ACC112 (cell line): ENCODE measurements at regions not wholly inside any gene's neighbourhood (a gene's known extent, or its start where the extent isn't known, plus 50 kb on each side); places are given as distances from the start of the nearest gene placed in this dataset.

Experiments
- H2AFZ ChIP-seq: fragments of 200-600 bp; sonication (generic); one replicate; pipeline ENCODE4 v1.6.0; 2017; ENCODE audit warnings: antibody characterized with exemption, low read length; ENCODE audit not compliant: unreplicated experiment
- H3K27ac ChIP-seq: fragments of 200-600 bp; sonication (generic); 2 replicates; pipeline ENCODE4 v1.5.1; 2014; ENCODE audit warnings: low read depth, mild to moderate bottlenecking, antibody characterized with exemption, low read length, moderate library complexity
- H3K27me3 ChIP-seq: fragments of 200-600 bp; sonication (generic); 2 replicates; pipeline ENCODE4 v1.6.1; 2014; ENCODE audit warnings: mild to moderate bottlenecking, antibody characterized with exemption, low read length, moderate library complexity, mixed read lengths; ENCODE audit not compliant: insufficient read depth
- H3K36me3 ChIP-seq: fragments of 200-600 bp; sonication (generic); 2 replicates; pipeline ENCODE4 v1.6.1; 2016; ENCODE audit warnings: mild to moderate bottlenecking, antibody characterized with exemption, low read length, moderate library complexity, mixed read lengths; ENCODE audit not compliant: insufficient read depth
- H3K4me1 ChIP-seq: fragments of 200-600 bp; sonication (generic); one replicate; pipeline ENCODE4 v1.6.1; 2016; ENCODE audit warnings: low read length, mixed read lengths; ENCODE audit not compliant: insufficient read depth, unreplicated experiment, control insufficient read depth
- H3K4me3 ChIP-seq: fragments of 200-600 bp; sonication (generic); 2 replicates; pipeline ENCODE4 v1.5.1; 2014; ENCODE audit warnings: mild to moderate bottlenecking, low read depth, low read length
- H3K79me2 ChIP-seq: fragments of 200-600 bp; sonication (generic); one replicate; pipeline ENCODE4 v1.6.0; 2016; ENCODE audit warnings: low read length; ENCODE audit not compliant: control insufficient read depth, unreplicated experiment, insufficient read depth

- Histone ChIP-seq H3K27me3 (peaks cover 13% of the 10 kb centered on the region), H3K4me3 (no peak overlapping the region), H3K36me3 (no peaks in the 10 kb centered on the region), H2AFZ (no peak overlapping the region), H3K79me2 (no peaks in the 10 kb centered on the region), H3K4me1 (no peaks in the 10 kb centered on the region), H3K27ac (no peak overlapping the region)
These were observed 245.1 kb downstream of the FOXA2 start for GRCh38 chr20:22339091-22339881.

- no peak overlapping the region for H2AFZ ChIP-seq
These were observed 246.1 kb downstream of the FOXA2 start for GRCh38 chr20:22338140-22338708.

GRCh38 chr20:22335210-22335609, 249.2 kb downstream of the FOXA2 start:
- H3K27me3 ChIP-seq: peaks cover 24% of the 10 kb centered on the region
- H3K27ac ChIP-seq: no peak overlapping the region
- H3K4me1 ChIP-seq: no peaks in the 10 kb centered on the region
- H3K36me3 ChIP-seq: no peaks in the 10 kb centered on the region
- no peaks in the 10 kb centered on the region for H3K79me2 ChIP-seq
- H2AFZ ChIP-seq: no peak overlapping the region
- no peak overlapping the region for H3K4me3 ChIP-seq

More at GRCh38 chr20:22338140-22338708, 246.1 kb downstream of the FOXA2 start:
- Histone ChIP-seq H3K27ac (no peak overlapping the region), H3K4me1 (no peaks in the 10 kb centered on the region), H3K27me3 (peaks cover 13% of the 10 kb centered on the region), H3K79me2 (no peaks in the 10 kb centered on the region), H3K36me3 (no peaks in the 10 kb centered on the region), H3K4me3 (no peak overlapping the region)

- Histone ChIP-seq H3K27ac (no peak overlapping the region), H3K27me3 (peaks cover 17% of the 10 kb centered on the region), H3K4me3 (no peak overlapping the region), H2AFZ (no peak overlapping the region), H3K36me3 (no peaks in the 10 kb centered on the region), H3K79me2 (no peaks in the 10 kb centered on the region), H3K4me1 (no peaks in the 10 kb centered on the region)
These were observed 250.4 kb downstream of the FOXA2 start for GRCh38 chr20:22333885-22334545.

- Histone ChIP-seq H3K4me3 (no peak overlapping the region), H3K27me3 (no peaks in the 10 kb centered on the region), H3K79me2 (no peaks in the 10 kb centered on the region), H3K4me1 (no peaks in the 10 kb centered on the region), H2AFZ (no peak overlapping the region), H3K36me3 (no peaks in the 10 kb centered on the region), H3K27ac (no peak overlapping the region)
These were observed 259.9 kb downstream of the FOXA2 start for GRCh38 chr20:22324505-22324904.

GRCh38 chr20:22322513-22322912, 261.9 kb downstream of the FOXA2 start:
- H3K27ac ChIP-seq: no peak overlapping the region
- no peaks in the 10 kb centered on the region for H3K36me3 ChIP-seq
- H3K27me3 ChIP-seq: no peaks in the 10 kb centered on the region
- no peaks in the 10 kb centered on the region for H3K4me1 ChIP-seq
- H3K4me3 ChIP-seq: no peak overlapping the region
- H3K79me2 ChIP-seq: no peaks in the 10 kb centered on the region
- H2AFZ ChIP-seq: no peak overlapping the region

GRCh38 chr20:22321191-22321590, 263.2 kb downstream of the FOXA2 start:
- no peaks in the 10 kb centered on the region for H3K27me3 ChIP-seq
- no peak overlapping the region for H2AFZ ChIP-seq
- H3K79me2 ChIP-seq: no peaks in the 10 kb centered on the region
- H3K27ac ChIP-seq: no peak overlapping the region
- no peaks in the 10 kb centered on the region for H3K36me3 ChIP-seq
- no peak overlapping the region for H3K4me3 ChIP-seq
- H3K4me1 ChIP-seq: no peaks in the 10 kb centered on the region

GRCh38 chr20:22320245-22320915, 264.0 kb downstream of the FOXA2 start:
- no peaks in the 10 kb centered on the region for H3K36me3 ChIP-seq
- H3K27me3 ChIP-seq: no peaks in the 10 kb centered on the region
- H3K4me1 ChIP-seq: no peaks in the 10 kb centered on the region
- H2AFZ ChIP-seq: no peak overlapping the region
- H3K79me2 ChIP-seq: no peaks in the 10 kb centered on the region
- no peak overlapping the region for H3K27ac ChIP-seq
- no peak overlapping the region for H3K4me3 ChIP-seq

GRCh38 chr20:22315771-22316170, 268.6 kb downstream of the FOXA2 start:
- no peak overlapping the region for H2AFZ ChIP-seq
- H3K36me3 ChIP-seq: no peaks in the 10 kb centered on the region
- H3K4me1 ChIP-seq: no peaks in the 10 kb centered on the region
- no peak overlapping the region for H3K4me3 ChIP-seq
- no peak overlapping the region for H3K27ac ChIP-seq
- peaks cover 6% of the 10 kb centered on the region; the same call in 1 of the 2 replicates for H3K27me3 ChIP-seq
- no peaks in the 10 kb centered on the region for H3K79me2 ChIP-seq

GRCh38 chr20:22315073-22315472, 269.3 kb downstream of the FOXA2 start:
- H3K4me3 ChIP-seq: no peak overlapping the region
- peaks cover 6% of the 10 kb centered on the region; the same call in 1 of the 2 replicates for H3K27me3 ChIP-seq
- H2AFZ ChIP-seq: no peak overlapping the region
- no peaks in the 10 kb centered on the region for H3K4me1 ChIP-seq
- no peak overlapping the region for H3K27ac ChIP-seq
- H3K79me2 ChIP-seq: no peaks in the 10 kb centered on the region
- H3K36me3 ChIP-seq: no peaks in the 10 kb centered on the region
